ENCODE measurements at regions not wholly inside any gene's neighbourhood (a gene's known extent, or its start where the extent isn't known, plus 50 kb on each side); places are given as distances from the start of the nearest gene placed in this dataset.

DNA sequence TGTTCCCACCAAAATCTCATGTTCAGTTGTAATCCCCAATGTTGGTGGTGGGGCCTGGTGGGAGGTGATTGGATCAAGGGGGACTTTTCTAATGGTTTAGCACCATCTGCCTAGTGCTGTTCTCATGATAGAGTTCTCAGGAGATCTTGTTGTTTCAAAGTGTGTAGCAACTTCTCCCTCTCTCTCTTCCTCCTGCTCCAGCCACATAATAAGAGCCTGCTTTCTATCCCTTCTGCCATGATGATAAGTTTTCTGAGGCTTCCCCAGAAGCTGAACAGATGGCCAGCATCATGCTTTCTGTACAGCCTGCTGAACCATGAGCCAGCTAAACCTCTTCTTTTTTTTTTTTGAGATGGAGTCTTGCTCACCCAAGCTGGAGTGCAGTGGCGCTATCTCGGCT lies 910.6 kb downstream of the KCNMA1 start:
- BruUV-seq (replicated peaks) = no TSS peak
- H3K9me2 ChIP-seq (replicated peaks; ENCODE audit: low read length) = no peaks in the 10 kb centered on the region; the same call in 1 of the 2 replicates
- intact Hi-C loops (cut with micrococcal nuclease) = loop anchor here (10.0 kb wide), 1 partner anchor 278 kb away; no protein-coding TSS in a partner anchor

DNA sequence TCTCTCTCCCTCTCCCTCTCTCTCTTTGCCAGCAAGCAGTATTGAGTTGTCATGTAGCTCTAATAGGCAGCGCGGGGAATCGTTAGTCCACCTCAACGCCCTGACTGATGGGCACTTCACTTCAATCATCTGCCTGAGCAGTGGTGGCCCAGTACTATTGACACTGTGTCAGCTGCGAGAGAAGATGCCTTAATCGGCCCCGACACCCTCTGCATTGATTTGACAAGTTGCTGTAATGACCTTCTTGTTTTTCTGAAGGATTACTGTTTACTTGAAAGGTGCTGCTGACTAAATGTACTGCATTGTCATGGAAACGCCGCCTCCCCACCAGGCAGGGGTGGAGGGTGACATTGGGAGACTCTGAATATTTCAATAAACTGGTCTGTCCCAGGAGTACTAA lies 913.8 kb downstream of the KCNMA1 start:
- H2AFZ ChIP-seq (ENCODE audit: low read length) = no peak overlapping the region
- no TSS peak for BruUV-seq (replicated peaks)
- H3K27ac ChIP-seq (ENCODE audit: low read length) = no peak overlapping the region
- H3K9ac ChIP-seq (ENCODE audit: low read length) = no peak overlapping the region
- H4K20me1 ChIP-seq (ENCODE audit: low read length) = no peaks in the 10 kb centered on the region
- H3K4me1 ChIP-seq (ENCODE audit: insufficient read depth, low read length) = peaks cover 30% of the 10 kb centered on the region
- H3F3A ChIP-seq (ENCODE audit: low read length, unreplicated experiment) = peaks cover 6% of the 10 kb centered on the region
- ChIA-PET CTCF (no interaction called here), POLR2A (ENCODE audit: unreplicated experiment) (no interaction called here)
- no peak for TF ChIP-seq EZH2phosphoT487 (IDR thresholded peaks at IDR 0.05; ENCODE audit: borderline replicate concordance, low read length)
- TF ChIP-seq, protein P1, sequence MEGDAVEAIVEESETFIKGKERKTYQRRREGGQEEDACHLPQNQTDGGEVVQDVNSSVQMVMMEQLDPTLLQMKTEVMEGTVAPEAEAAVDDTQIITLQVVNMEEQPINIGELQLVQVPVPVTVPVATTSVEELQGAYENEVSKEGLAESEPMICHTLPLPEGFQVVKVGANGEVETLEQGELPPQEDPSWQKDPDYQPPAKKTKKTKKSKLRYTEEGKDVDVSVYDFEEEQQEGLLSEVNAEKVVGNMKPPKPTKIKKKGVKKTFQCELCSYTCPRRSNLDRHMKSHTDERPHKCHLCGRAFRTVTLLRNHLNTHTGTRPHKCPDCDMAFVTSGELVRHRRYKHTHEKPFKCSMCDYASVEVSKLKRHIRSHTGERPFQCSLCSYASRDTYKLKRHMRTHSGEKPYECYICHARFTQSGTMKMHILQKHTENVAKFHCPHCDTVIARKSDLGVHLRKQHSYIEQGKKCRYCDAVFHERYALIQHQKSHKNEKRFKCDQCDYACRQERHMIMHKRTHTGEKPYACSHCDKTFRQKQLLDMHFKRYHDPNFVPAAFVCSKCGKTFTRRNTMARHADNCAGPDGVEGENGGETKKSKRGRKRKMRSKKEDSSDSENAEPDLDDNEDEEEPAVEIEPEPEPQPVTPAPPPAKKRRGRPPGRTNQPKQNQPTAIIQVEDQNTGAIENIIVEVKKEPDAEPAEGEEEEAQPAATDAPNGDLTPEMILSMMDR (conservative IDR thresholded peaks at IDR 0.05; ENCODE audit: low read depth, low read length) = no peak
- no peak for TF ChIP-seq EZH2 (IDR thresholded peaks at IDR 0.05; ENCODE audit: low read length, unreplicated experiment)
- intact Hi-C loops (cut with micrococcal nuclease) = loop anchor here (10.0 kb wide), 1 partner anchor 281 kb away; no protein-coding TSS in a partner anchor
- H3K79me2 ChIP-seq (ENCODE audit: low read length) = no peaks in the 10 kb centered on the region
- ATAC-seq (no peak), DNase-seq (no peak)
- H3K4me3 ChIP-seq (ENCODE audit: low read length) = no peak overlapping the region
- no peaks in the 10 kb centered on the region for H3K36me3 ChIP-seq (ENCODE audit: low read depth, low read length)
- H3K9me3 ChIP-seq (ENCODE audit: low read length) = no peaks in the 10 kb centered on the region
- no peak overlapping the region for H3K4me2 ChIP-seq (ENCODE audit: low read length)
- peaks cover 20% of the 10 kb centered on the region for H3K27me3 ChIP-seq (ENCODE audit: low read length)
- no peaks in the 10 kb centered on the region; the same call in 1 of the 2 replicates for H3K9me2 ChIP-seq (replicated peaks; ENCODE audit: low read length)

More for the DNA sequence above, 910.6 kb downstream of the KCNMA1 start:
- H3K79me2 ChIP-seq (ENCODE audit: low read length) = no peaks in the 10 kb centered on the region
- ChIA-PET CTCF (no interaction called here), POLR2A (ENCODE audit: unreplicated experiment) (no interaction called here)
- no peaks in the 10 kb centered on the region for H4K20me1 ChIP-seq (ENCODE audit: low read length)
- no peak overlapping the region for H3K4me2 ChIP-seq (ENCODE audit: low read length)
- H2AFZ ChIP-seq (ENCODE audit: low read length) = no peak overlapping the region
- peaks cover 4% of the 10 kb centered on the region for H3F3A ChIP-seq (ENCODE audit: low read length, unreplicated experiment)
- DNase-seq (no peak), ATAC-seq (no peak)
- H3K36me3 ChIP-seq (ENCODE audit: low read depth, low read length) = no peaks in the 10 kb centered on the region
- peaks cover 41% of the 10 kb centered on the region for H3K27me3 ChIP-seq (ENCODE audit: low read length)
- peaks cover 14% of the 10 kb centered on the region for H3K4me1 ChIP-seq (ENCODE audit: insufficient read depth, low read length)
- H3K27ac ChIP-seq (ENCODE audit: low read length) = no peak overlapping the region
- H3K9ac ChIP-seq (ENCODE audit: low read length) = no peak overlapping the region
- TF ChIP-seq, protein P1 (conservative IDR thresholded peaks at IDR 0.05; ENCODE audit: low read depth, low read length) = no peak
- TF ChIP-seq EZH2 (IDR thresholded peaks at IDR 0.05; ENCODE audit: low read length, unreplicated experiment) (no peak), EZH2phosphoT487 (IDR thresholded peaks at IDR 0.05; ENCODE audit: borderline replicate concordance, low read length) (no peak)
- peaks cover 4% of the 10 kb centered on the region; the same call in 1 of the 2 replicates for H3K9me3 ChIP-seq (ENCODE audit: low read length)
- no peak overlapping the region for H3K4me3 ChIP-seq (ENCODE audit: low read length)

DNA sequence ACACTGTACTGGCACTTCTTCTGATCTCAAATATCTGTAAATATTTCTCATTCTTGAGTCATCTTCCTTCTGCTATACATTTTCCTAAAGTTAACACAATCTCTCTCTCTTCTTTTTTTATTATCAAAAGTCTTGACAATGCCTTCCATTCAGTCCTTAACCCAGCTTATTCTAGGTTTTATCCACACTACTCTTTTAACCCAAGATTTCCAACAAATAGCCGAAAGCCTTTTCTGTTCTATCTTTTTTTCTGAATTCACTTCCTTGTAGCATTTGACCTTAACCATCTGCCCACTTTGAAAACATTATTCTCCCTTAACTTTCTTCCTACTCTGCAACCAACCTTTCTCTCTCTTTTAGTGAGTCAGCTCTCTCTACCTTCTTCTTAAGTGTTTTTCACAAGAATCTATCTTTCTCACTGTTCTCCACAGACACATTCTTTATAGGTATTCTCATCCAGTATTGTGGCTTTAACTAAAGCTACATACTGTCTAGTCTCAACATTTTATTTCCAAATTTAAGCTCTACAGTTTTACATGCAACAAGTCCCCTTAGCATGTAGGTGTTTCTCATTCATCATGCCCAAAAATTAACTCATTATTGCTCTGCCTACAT lies 915.6 kb downstream of the KCNMA1 start:
- peak overlapping the region; percentile 42 for H3K4me2 ChIP-seq (ENCODE audit: low read length)
- H3K9ac ChIP-seq (ENCODE audit: low read length) = no peak overlapping the region
- peak overlapping the region; percentile 45 for H3K27ac ChIP-seq (ENCODE audit: low read length)
- no TSS peak for BruUV-seq (replicated peaks)
- peak; percentile 54 for ATAC-seq
- no peaks in the 10 kb centered on the region for H4K20me1 ChIP-seq (ENCODE audit: low read length)
- intact Hi-C loops (cut with micrococcal nuclease) = loop anchor here (10.0 kb wide), 1 partner anchor 283 kb away; no protein-coding TSS in a partner anchor
- no peaks in the 10 kb centered on the region for H3K36me3 ChIP-seq (ENCODE audit: low read depth, low read length)
- peak; percentile 78 for DNase-seq
- peak overlapping the region; percentile 5; the same call in 1 of the 2 replicates for H2AFZ ChIP-seq (ENCODE audit: low read length)
- no peaks in the 10 kb centered on the region; the same call in 1 of the 2 replicates for H3K9me2 ChIP-seq (replicated peaks; ENCODE audit: low read length)
- H3K27me3 ChIP-seq (ENCODE audit: low read length) = 0 out of 2 replicates have a peak, but pooled peaks cover 5% of the 10 kb centered on the region
- no peaks in the 10 kb centered on the region for H3K79me2 ChIP-seq (ENCODE audit: low read length)
- H3K9me3 ChIP-seq (ENCODE audit: low read length) = no peaks in the 10 kb centered on the region
- no peak overlapping the region; the same call in 1 of the 2 replicates for H3K4me3 ChIP-seq (ENCODE audit: low read length)
- H3F3A ChIP-seq (ENCODE audit: low read length, unreplicated experiment) = peaks cover 6% of the 10 kb centered on the region
- no peak for TF ChIP-seq EZH2 (IDR thresholded peaks at IDR 0.05; ENCODE audit: low read length, unreplicated experiment)
- TF ChIP-seq, protein P1 (conservative IDR thresholded peaks at IDR 0.05; ENCODE audit: low read depth, low read length) = no peak
- TF ChIP-seq EZH2phosphoT487 (IDR thresholded peaks at IDR 0.05; ENCODE audit: borderline replicate concordance, low read length) = no peak
- CTCF ChIA-PET = no interaction called here
- peaks cover 48% of the 10 kb centered on the region for H3K4me1 ChIP-seq (ENCODE audit: insufficient read depth, low read length)
- POLR2A ChIA-PET (ENCODE audit: unreplicated experiment) = interaction anchor here (0.6 kb wide), 1 partner anchor 162 kb away, joined by 8 read pairs; no protein-coding TSS in a partner anchor
